Stomach (tissue), 4 donors: ENCODE measurements at regions not wholly inside any gene's neighbourhood (a gene's known extent, or its start where the extent isn't known, plus 50 kb on each side); places are given as distances from the start of the nearest gene placed in this dataset.

ENCODE experiments used
- CTCF ChIP-seq, 7 experiments: fragments of 450-650 bp in 4 of 7; fragments of 200-600 bp in 3 of 7; sonication (generic) in 3 of 7; IDR thresholded peaks; one replicate each; pipeline ENCODE4 v1.5.1; 2016 to 2019; ENCODE audit warnings: antibody characterized with exemption in 7 of 7, control low read depth in 2 of 7, mild to moderate bottlenecking in 1 of 7
- EP300 ChIP-seq: sonication (generic); formaldehyde crosslinking; IDR thresholded peaks from one replicate; pipeline ENCODE4 v1.6.1; 2017; ENCODE audit warnings: antibody characterized with exemption

- no peak for TF ChIP-seq CTCF (IDR thresholded peaks at IDR 0.05)
- TF ChIP-seq EP300: no peak
Observed at GRCh38 chr11:116560589-116560988, 212.2 kb downstream of the BUD13 start.
